Astrocyte of the cerebellum (primary cell): ENCODE measurements at regions not wholly inside any gene's neighbourhood (a gene's known extent, or its start where the extent isn't known, plus 50 kb on each side); places are given as distances from the start of the nearest gene placed in this dataset.

Source experiments
- DNase-seq: peaks from one replicate; pipeline ENCODE4 v3.0.0-alpha.2; 2011; ENCODE audit warnings: low read depth
- H3K4me3 ChIP-seq: 2 replicates; pipeline ENCODE4 v1.5.1; 2011; ENCODE audit warnings: mild to moderate bottlenecking, low read depth, low read length, moderate library complexity
- CTCF ChIP-seq: IDR thresholded peaks from 2 replicates; pipeline ENCODE4 v1.5.1; 2012; ENCODE audit warnings: low read length, low read depth, moderate library complexity, mild to moderate bottlenecking; ENCODE audit errors: missing control alignments
- in situ Hi-C: cut with HindIII; loops from 2 replicates; pipeline ENCODE4 v1.10.0; 2017; ENCODE audit warnings: low sequenced_read_pairs

GRCh38 chr4:111689731-111690130 lies 455.5 kb upstream of the FAM241A start:
- in situ Hi-C loops: no loop called here
- TF ChIP-seq CTCF: no peak
- H3K4me3 ChIP-seq: no peak overlapping the region
- DNase-seq: no peak

GRCh38 chr4:111693758-111694157 lies 451.5 kb upstream of the FAM241A start:
- in situ Hi-C loops: no loop called here
- DNase-seq: no peak
- no peak for TF ChIP-seq CTCF
- no peak overlapping the region for H3K4me3 ChIP-seq

GRCh38 chr4:111695677-111696076 lies 449.6 kb upstream of the FAM241A start:
- no peak for DNase-seq
- H3K4me3 ChIP-seq: no peak overlapping the region
- TF ChIP-seq CTCF: no peak
- in situ Hi-C loops: no loop called here

GRCh38 chr4:111696505-111696904 lies 448.7 kb upstream of the FAM241A start:
- in situ Hi-C loops: no loop called here
- DNase-seq: no peak
- no peak overlapping the region for H3K4me3 ChIP-seq
- no peak for TF ChIP-seq CTCF

GRCh38 chr4:111697176-111697942 lies 447.9 kb upstream of the FAM241A start:
- no peak overlapping the region for H3K4me3 ChIP-seq
- in situ Hi-C loops: no loop called here
- no peak for TF ChIP-seq CTCF
- DNase-seq: no peak

- no peak for DNase-seq
- TF ChIP-seq CTCF: no peak
- in situ Hi-C loops: no loop called here
- H3K4me3 ChIP-seq: no peak overlapping the region
These were observed 446.9 kb upstream of the FAM241A start for GRCh38 chr4:111698361-111698760.
